ENCODE measurements at regions not wholly inside any gene's neighbourhood (a gene's known extent, or its start where the extent isn't known, plus 50 kb on each side); places are given as distances from the start of the nearest gene placed in this dataset.

DNA sequence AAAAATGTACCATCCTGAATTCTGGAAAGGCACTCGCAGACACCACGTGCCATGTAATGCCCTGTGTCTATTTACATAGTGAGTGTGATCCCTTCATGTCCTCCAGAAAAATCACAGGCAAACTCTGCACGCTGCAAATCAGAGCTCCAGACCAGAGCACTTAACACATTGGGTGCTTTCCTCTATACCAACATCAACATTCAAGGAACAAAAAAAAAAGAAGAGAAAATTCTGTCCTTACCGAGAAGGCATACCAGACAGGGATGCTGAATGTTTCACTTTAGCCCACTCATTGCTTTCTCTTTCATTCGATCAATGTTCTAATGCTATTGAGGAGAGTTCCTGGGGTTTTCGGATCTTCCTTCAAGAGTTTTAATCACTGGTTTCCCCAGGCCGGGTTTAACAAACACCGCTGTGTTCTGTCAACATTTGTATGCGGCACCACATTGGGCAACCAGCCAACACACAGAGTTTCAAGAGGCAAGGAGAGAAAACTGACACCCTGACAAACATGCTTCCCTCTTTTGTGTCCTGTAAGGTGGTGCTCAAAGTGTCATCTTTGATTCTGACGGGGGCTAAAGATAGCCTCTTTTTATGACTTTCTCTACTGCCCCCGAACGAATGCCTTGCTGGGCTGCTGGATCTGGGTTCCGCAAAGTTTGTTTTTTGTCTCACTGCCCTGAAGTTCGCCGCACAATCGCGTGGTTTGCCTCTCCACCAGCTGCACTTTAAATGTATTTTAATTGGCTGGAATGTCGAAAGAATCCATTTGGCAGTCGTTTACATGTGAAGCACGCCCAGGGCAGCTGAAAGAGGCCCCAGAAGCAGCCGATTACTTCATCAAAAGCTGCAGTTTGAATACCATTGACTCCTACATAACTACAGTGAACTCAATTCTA lies 106.4 kb upstream of the NCKAP5 start:
- TF ChIP-seq, protein P1, sequence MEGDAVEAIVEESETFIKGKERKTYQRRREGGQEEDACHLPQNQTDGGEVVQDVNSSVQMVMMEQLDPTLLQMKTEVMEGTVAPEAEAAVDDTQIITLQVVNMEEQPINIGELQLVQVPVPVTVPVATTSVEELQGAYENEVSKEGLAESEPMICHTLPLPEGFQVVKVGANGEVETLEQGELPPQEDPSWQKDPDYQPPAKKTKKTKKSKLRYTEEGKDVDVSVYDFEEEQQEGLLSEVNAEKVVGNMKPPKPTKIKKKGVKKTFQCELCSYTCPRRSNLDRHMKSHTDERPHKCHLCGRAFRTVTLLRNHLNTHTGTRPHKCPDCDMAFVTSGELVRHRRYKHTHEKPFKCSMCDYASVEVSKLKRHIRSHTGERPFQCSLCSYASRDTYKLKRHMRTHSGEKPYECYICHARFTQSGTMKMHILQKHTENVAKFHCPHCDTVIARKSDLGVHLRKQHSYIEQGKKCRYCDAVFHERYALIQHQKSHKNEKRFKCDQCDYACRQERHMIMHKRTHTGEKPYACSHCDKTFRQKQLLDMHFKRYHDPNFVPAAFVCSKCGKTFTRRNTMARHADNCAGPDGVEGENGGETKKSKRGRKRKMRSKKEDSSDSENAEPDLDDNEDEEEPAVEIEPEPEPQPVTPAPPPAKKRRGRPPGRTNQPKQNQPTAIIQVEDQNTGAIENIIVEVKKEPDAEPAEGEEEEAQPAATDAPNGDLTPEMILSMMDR (IDR thresholded peaks at IDR 0.05; ENCODE audit: insufficient read depth, low read depth, low read length, missing control alignments), result no peak
- DNase-seq (ENCODE audit: low read depth), result no peak

GRCh38 chr2:133676392-133677130 lies 108.3 kb upstream of the NCKAP5 start:
- no peak overlapping the region for H3K4me3 ChIP-seq (ENCODE audit: low read depth, low read length)
- DNase-seq (ENCODE audit: low read depth), result no peak
- TF ChIP-seq, protein P1 (IDR thresholded peaks at IDR 0.05; ENCODE audit: insufficient read depth, low read depth, low read length, missing control alignments), result no peak

More for the DNA sequence above, 106.4 kb upstream of the NCKAP5 start:
- no peak overlapping the region for H3K4me3 ChIP-seq (ENCODE audit: low read depth, low read length)

- TF ChIP-seq, protein P1 (IDR thresholded peaks at IDR 0.05; ENCODE audit: insufficient read depth, low read depth, low read length, missing control alignments), result no peak
- no peak for DNase-seq (ENCODE audit: low read depth)
- H3K4me3 ChIP-seq (ENCODE audit: low read depth, low read length), result no peak overlapping the region
Observed at GRCh38 chr2:133680343-133681049, 112.2 kb upstream of the NCKAP5 start.

DNA sequence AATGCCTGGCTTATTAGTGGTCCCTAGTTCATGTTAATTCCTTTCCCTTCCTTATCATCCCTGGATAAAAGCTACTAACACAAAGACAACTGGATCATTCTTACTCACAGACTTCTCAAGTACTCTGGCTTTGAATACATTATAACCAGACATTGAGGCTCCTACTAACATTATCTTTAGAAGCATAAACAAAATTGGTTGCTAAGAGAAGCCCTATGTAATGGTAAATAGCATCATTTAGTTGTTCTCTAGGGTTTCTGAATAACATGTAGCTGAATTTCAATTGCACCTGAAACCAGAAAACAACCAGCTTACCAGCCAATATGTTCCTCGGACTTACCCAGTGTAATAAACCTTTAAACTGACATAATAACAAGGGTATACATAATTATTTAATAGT lies 114.1 kb upstream of the NCKAP5 start:
- no peak overlapping the region for H3K4me3 ChIP-seq (ENCODE audit: low read depth, low read length)
- TF ChIP-seq, protein P1 (IDR thresholded peaks at IDR 0.05; ENCODE audit: insufficient read depth, low read depth, low read length, missing control alignments), result no peak
- DNase-seq (ENCODE audit: low read depth), result no peak

- H3K4me3 ChIP-seq (ENCODE audit: low read depth, low read length), result no peak overlapping the region
- DNase-seq (ENCODE audit: low read depth), result no peak
- TF ChIP-seq, protein P1 (IDR thresholded peaks at IDR 0.05; ENCODE audit: insufficient read depth, low read depth, low read length, missing control alignments), result no peak
Observed at GRCh38 chr2:133682906-133683305, 114.6 kb upstream of the NCKAP5 start.

- no peak for DNase-seq (ENCODE audit: low read depth)
- no peak overlapping the region for H3K4me3 ChIP-seq (ENCODE audit: low read depth, low read length)
- TF ChIP-seq, protein P1 (IDR thresholded peaks at IDR 0.05; ENCODE audit: insufficient read depth, low read depth, low read length, missing control alignments), result no peak
Observed at GRCh38 chr2:133685636-133686215, 117.5 kb upstream of the NCKAP5 start.

Measured in GM12865 (cell line).